H1 (cell line): ENCODE measurements at regions not wholly inside any gene's neighbourhood (a gene's known extent, or its start where the extent isn't known, plus 50 kb on each side); places are given as distances from the start of the nearest gene placed in this dataset.

ENCODE experiments used
- FOSL1 ChIP-seq: IDR thresholded peaks from 2 replicates; pipeline ENCODE4 v1.6.1; 2011; ENCODE audit warnings: mild to moderate bottlenecking, low read depth, low read length, moderate library complexity; ENCODE audit not compliant: insufficient read depth

DNA sequence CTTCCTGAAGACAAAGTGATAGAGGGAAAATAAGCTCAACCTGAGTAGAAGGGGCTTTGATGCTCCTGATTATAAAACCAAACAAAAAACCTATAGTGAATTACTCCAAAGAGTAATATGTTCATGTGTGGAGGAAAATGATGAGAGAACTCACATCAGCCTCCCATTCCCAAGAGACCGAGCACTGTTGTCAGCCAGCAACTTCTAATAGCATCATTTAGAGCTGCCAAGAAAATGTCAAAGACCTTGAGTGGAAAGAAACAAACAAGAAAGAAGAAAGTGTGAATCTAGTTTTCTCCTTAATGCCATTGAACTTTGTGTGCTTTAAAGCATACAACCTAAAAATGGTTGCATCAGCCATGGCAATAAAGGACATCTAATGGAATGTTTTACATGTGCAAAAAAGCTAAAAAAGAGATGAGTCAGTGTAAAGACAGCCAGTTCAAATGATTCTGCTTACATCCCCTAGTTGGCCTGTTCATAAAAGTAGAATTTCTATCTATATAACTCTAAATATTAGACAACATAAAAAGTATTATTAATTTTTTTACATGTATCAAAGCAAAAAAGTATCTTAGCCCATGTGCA, 1066.2 kb downstream of the TDRD15 start (continued):
- no peak for TF ChIP-seq FOSL1
- TF ChIP-seq, all 59 proteins: peak for 0
